ENCODE measurements at regions not wholly inside any gene's neighbourhood (a gene's known extent, or its start where the extent isn't known, plus 50 kb on each side); places are given as distances from the start of the nearest gene placed in this dataset.

DNA sequence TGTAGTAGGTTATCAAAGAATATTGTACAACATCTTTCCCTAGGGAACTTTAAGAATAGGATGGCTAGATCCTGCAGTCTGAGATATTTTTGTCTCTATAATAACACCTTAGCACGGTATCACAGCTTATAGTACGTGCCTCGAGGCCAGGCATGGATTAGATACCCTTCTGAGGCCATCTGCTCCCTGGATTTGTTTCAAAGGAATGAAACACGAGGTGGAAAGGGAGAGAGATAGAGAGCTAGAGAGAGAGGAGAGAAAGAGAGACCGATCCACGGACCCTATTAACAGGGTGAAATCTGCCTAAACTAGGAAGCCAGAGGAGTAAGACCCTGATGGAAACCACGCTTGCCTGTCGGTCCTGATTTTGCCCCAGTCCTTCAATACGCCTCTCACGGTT, 92.5 kb downstream of the CD83 start:
- no peak for DNase-seq
- Histone ChIP-seq H3K27ac (peak overlapping the region in 2 of 4 donors; percentile 81 to 82), H3K4me1 (peaks cover 0 to 14% (median 9%) of the 10 kb centered on the region in 4 donors), H3K4me3 (peak overlapping the region in 2 of 4 donors; percentile 68 to 72), H3K9me3 (no peaks in the 10 kb centered on the region), H3K36me3 (no peaks in the 10 kb centered on the region), H3K27me3 (no peaks in the 10 kb centered on the region)
- TF ChIP-seq, protein P1, sequence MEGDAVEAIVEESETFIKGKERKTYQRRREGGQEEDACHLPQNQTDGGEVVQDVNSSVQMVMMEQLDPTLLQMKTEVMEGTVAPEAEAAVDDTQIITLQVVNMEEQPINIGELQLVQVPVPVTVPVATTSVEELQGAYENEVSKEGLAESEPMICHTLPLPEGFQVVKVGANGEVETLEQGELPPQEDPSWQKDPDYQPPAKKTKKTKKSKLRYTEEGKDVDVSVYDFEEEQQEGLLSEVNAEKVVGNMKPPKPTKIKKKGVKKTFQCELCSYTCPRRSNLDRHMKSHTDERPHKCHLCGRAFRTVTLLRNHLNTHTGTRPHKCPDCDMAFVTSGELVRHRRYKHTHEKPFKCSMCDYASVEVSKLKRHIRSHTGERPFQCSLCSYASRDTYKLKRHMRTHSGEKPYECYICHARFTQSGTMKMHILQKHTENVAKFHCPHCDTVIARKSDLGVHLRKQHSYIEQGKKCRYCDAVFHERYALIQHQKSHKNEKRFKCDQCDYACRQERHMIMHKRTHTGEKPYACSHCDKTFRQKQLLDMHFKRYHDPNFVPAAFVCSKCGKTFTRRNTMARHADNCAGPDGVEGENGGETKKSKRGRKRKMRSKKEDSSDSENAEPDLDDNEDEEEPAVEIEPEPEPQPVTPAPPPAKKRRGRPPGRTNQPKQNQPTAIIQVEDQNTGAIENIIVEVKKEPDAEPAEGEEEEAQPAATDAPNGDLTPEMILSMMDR (IDR thresholded peaks at IDR 0.05), result no peak
- TF ChIP-seq EP300 (IDR thresholded peaks at IDR 0.05) (no peak), POLR2AphosphoS5 (IDR thresholded peaks at IDR 0.05) (no peak), POLR2A (IDR thresholded peaks at IDR 0.05) (no peak)
- 76 to 86% methylated on average over 10 of the region's 10 CpGs for WGBS, 2 donors
- intact Hi-C loops (cut with DNase I), result loop anchor here (2.0 kb wide), 4 partner anchors 1039 to 1413 kb away; no protein-coding TSS in a partner anchor

DNA sequence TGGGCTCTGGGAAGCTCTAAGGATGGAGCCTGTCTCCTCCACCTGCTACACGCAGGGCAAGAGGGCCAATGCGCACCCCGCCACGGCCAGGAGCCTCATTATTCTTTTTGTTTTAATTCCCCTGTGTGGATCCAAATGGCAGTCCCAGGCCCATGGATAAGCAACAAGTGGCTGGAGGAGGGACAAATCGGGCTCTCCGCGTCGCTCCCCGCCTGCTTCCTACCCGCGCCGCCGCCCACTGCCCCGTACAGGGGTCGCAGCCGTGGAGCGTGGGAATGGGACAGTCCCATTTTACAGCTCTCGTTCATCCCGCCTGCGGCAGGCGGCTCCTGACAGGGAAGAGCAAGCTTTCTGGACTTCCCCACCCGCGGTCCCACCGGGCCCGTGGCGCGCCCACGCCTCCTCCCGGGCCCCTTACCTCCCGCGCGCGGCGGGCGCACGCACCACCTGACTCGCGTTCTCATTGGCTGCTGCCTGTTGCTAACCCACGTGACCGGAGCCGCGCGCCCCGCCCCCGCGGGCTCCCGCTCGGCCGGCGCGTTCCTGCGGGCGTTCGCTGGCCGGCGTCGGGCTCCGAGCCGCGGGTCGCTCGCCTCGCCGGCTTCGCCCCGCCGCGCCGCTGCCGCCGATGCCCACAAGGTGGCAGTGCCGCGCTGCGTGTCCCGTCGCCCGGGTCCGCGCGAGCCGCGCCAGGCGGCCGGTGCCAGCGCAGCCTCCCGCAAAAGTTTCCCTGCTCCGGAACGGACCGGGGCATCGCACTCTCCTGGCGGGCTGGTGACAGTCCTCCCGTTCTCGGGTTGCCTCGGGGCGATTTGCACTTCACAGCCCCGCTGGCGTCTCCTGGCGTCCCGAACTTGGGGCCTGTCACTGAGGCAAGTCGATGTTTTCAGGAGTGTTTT, 93.3 kb downstream of the CD83 start:
- H3K4me1 ChIP-seq, result peaks cover 0 to 14% (median 9%) of the 10 kb centered on the region in 4 donors
- intact Hi-C loops (cut with DNase I), result loop anchor here (2.0 kb wide), 4 partner anchors 1038 to 1412 kb away; no protein-coding TSS in a partner anchor
- H3K27ac ChIP-seq, result peak overlapping the region; percentile 76 to 84 (median 82)
- H3K4me3 ChIP-seq, result peak overlapping the region; percentile 62 to 72 (median 70)
- H3K9me3 ChIP-seq, result no peaks in the 10 kb centered on the region
- WGBS, 2 donors, result 0 to 2% methylated on average over 100 of the region's 100 CpGs
- TF ChIP-seq EP300 (IDR thresholded peaks at IDR 0.05) (peak in 1 of 4 donors; percentile 7), POLR2AphosphoS5 (IDR thresholded peaks at IDR 0.05) (peak; percentile 34 to 75 (median 69)), POLR2A (IDR thresholded peaks at IDR 0.05) (peak in 1 of 2 donors; percentile 42)
- TF ChIP-seq, protein P1 (IDR thresholded peaks at IDR 0.05), result peak in 2 of 4 experiments; percentile 45 to 62
- no peaks in the 10 kb centered on the region for H3K27me3 ChIP-seq
- H3K36me3 ChIP-seq, result no peaks in the 10 kb centered on the region
- peak; percentile 96 for DNase-seq

DNA sequence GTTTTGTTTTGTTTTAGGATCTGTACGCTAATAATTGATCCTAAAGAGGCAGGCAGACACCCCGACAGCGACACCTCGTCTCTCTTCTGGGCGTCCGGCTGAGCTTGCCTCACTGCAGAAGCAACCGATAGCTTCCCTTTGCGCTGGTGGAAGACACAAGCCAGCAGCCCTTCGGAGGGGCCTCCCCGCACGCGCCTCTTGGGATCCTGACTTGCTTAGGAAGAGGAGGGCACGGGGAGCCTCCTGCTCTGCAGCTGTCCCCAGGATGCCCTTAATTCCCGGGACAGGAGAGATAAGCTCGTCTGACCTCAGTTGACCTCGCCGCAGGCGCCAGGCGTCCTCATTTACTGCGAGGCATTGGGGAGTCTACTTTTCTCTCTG, 94.0 kb downstream of the CD83 start:
- Histone ChIP-seq H3K4me3 (peak overlapping the region; percentile 42 to 72 (median 70)), H3K27me3 (no peaks in the 10 kb centered on the region), H3K4me1 (peaks cover 0 to 14% (median 9%) of the 10 kb centered on the region in 4 donors), H3K9me3 (no peaks in the 10 kb centered on the region), H3K27ac (peak overlapping the region; percentile 73 to 80 (median 75)), H3K36me3 (no peaks in the 10 kb centered on the region)
- 6 to 17% methylated on average over 20 of the region's 20 CpGs for WGBS, 2 donors
- intact Hi-C loops (cut with DNase I), result loop anchor here (2.0 kb wide), 4 partner anchors 1037 to 1411 kb away; no protein-coding TSS in a partner anchor
- DNase-seq, result peak; percentile 71
- TF ChIP-seq EP300 (IDR thresholded peaks at IDR 0.05), result no peak
- no peak for TF ChIP-seq POLR2A (IDR thresholded peaks at IDR 0.05)
- no peak for TF ChIP-seq POLR2AphosphoS5 (IDR thresholded peaks at IDR 0.05)
- TF ChIP-seq, protein P1 (IDR thresholded peaks at IDR 0.05), result no peak

DNA sequence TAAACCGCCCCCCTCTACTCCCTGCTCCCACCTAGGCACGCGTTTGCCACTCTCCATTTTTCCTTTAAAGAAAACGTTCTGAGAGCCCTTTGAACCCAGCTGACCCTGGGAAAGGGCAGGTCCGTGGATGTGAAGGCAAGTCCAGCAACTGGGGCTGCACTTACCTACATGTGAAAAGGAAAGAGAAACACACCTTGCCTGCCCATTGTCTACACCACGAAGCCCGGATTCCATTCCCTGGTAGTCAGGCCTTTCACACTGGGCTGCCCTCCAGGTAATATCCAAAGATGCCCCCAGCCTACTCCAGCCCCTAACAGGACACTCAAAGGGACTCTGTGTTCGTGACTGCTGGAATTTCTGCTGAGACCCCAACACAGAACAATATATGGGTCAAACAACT, 94.4 kb downstream of the CD83 start:
- Histone ChIP-seq H3K27ac (peak overlapping the region in 1 of 4 donors; percentile 80), H3K4me1 (peaks cover 0 to 14% (median 9%) of the 10 kb centered on the region in 4 donors), H3K4me3 (peak overlapping the region in 3 of 4 donors; percentile 68 to 72 (median 72)), H3K27me3 (no peaks in the 10 kb centered on the region), H3K36me3 (no peaks in the 10 kb centered on the region), H3K9me3 (no peaks in the 10 kb centered on the region)
- TF ChIP-seq POLR2A (IDR thresholded peaks at IDR 0.05), result no peak
- TF ChIP-seq EP300 (IDR thresholded peaks at IDR 0.05), result no peak
- TF ChIP-seq POLR2AphosphoS5 (IDR thresholded peaks at IDR 0.05), result no peak
- TF ChIP-seq, protein P1 (IDR thresholded peaks at IDR 0.05), result no peak
- intact Hi-C loops (cut with DNase I), result no loop called here
- no peak for DNase-seq
- WGBS, 2 donors, result 53 to 78% methylated on average over 8 of the region's 8 CpGs

All from sigmoid colon (tissue), 6 donors.